GM23248 (cell line): ENCODE measurements at regions not wholly inside any gene's neighbourhood (a gene's known extent, or its start where the extent isn't known, plus 50 kb on each side); places are given as distances from the start of the nearest gene placed in this dataset.

Source experiments
- EZH2 ChIP-seq: fragments of 200-600 bp; sonication (generic); IDR thresholded peaks from 2 replicates; pipeline ENCODE4 v1.6.1; 2018; ENCODE audit warnings: antibody characterized with exemption, mild to moderate bottlenecking; ENCODE audit not compliant: insufficient read depth, poor library complexity, severe bottlenecking
- EZH2phosphoT487 ChIP-seq: fragments of 200-600 bp; sonication (generic); IDR thresholded peaks from 2 replicates; pipeline ENCODE4 v1.6.1; 2018; ENCODE audit warnings: antibody characterized with exemption, moderate library complexity, mild to moderate bottlenecking, low read depth; ENCODE audit not compliant: insufficient read depth

DNA sequence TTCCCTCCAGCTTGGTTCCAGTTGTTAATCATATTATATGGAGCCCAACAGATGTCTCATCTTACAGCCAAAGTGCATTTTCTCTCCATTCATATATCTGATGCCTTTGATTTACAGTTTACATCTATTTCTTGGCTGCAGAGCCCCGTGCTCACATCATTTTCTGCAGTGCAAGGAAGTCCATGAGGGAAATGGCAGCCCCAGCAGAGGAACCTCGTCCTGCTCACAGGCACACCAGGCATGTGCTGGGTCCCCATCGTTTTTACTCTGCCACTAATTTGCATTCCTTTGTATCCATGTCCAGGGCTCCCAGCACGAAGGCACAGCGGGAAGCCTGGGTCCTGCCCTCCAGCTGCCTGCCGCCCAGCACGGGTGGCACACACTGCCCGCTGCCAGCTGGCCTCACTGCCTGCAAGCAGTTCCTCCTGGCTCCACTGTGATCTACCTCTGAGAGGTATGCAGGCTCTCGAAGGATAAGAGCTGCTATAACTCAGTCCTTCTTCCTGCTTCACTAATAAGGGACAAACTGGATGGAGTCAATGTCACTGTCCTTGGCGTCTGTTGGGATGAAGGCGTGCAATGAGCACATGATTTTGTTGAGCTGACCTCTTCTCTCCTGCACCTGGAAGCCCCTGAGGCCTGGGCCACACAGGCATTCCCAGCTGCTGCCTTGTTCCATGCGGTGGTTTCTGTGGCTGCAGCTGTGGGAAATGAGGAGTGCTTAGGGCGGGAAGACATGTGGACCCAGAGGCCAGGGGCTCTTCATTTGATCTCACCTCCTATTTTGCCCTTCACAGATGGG lies 583.6 kb upstream of the MGMT start:
- TF ChIP-seq EZH2 (no peak), EZH2phosphoT487 (no peak)
